CD14-positive monocyte (primary cell): ENCODE measurements at regions not wholly inside any gene's neighbourhood (a gene's known extent, or its start where the extent isn't known, plus 50 kb on each side); places are given as distances from the start of the nearest gene placed in this dataset.

Source experiments
- DNase-seq, 3 donors: peaks; one replicate each; pipeline ENCODE4 v3.0.0-alpha.2; 2011 to 2022
- H2AFZ ChIP-seq: 2 replicates; pipeline ENCODE4 v1.6.0; 2012; ENCODE audit warnings: mild to moderate bottlenecking, low read depth, low read length, inconsistent platforms; ENCODE audit not compliant: insufficient read depth, poor library complexity, severe bottlenecking
- H3K27ac ChIP-seq, 2 donors: 1 replicate in 1 of 2; 2 replicates in 1 of 2; pipeline ENCODE4 v1.5.1; 2012 to 2013; ENCODE audit warnings: low read length in 2 of 2, control low read depth in 1 of 2, inconsistent platforms in 1 of 2, low read depth in 1 of 2, mild to moderate bottlenecking in 1 of 2
- H3K27me3 ChIP-seq, 2 donors: one replicate each; pipeline versions ENCODE4 v1.6.0 to v1.6.1; 2011 to 2013; ENCODE audit warnings: low read length in 2 of 2; ENCODE audit not compliant: control insufficient read depth in 2 of 2, insufficient read depth in 2 of 2
- H3K36me3 ChIP-seq, 2 donors: replicated peaks in 1 of 2; 1 replicate in 1 of 2; 2 replicates in 1 of 2; pipeline versions ENCODE4 v1.5.1 to v1.6.1; 2012 to 2013; ENCODE audit warnings: low read length in 2 of 2, control low read depth in 1 of 2, inconsistent platforms in 1 of 2, mild to moderate bottlenecking in 1 of 2; ENCODE audit not compliant: insufficient read depth in 2 of 2, control insufficient read depth in 1 of 2
- H3K4me1 ChIP-seq, 2 donors: 1 replicate in 1 of 2; 2 replicates in 1 of 2; pipeline versions ENCODE4 v1.5.1 to v1.6.1; 2012 to 2013; ENCODE audit warnings: low read length in 2 of 2, control low read depth in 1 of 2, inconsistent platforms in 1 of 2, mild to moderate bottlenecking in 1 of 2, moderate library complexity in 1 of 2; ENCODE audit not compliant: insufficient read depth in 2 of 2, control insufficient read depth in 1 of 2
- H3K4me2 ChIP-seq: replicated peaks from 2 replicates; pipeline ENCODE3; 2012; ENCODE audit warnings: low read length, moderate library complexity, mild to moderate bottlenecking; ENCODE audit not compliant: poor library complexity, severe bottlenecking; ENCODE audit errors: extremely low read depth
- H3K4me3 ChIP-seq, 3 experiments: fragments of 200-600 bp in 1 of 3; sonication (generic) in 1 of 3; replicated peaks in 1 of 3; 1 replicate in 2 of 3; 2 replicates in 1 of 3; pipeline ENCODE4 v1.5.1; 2011 to 2013; ENCODE audit warnings: low read length in 3 of 3, mild to moderate bottlenecking in 3 of 3, control low read depth in 2 of 3, low read depth in 2 of 3, inconsistent platforms in 1 of 3, moderate library complexity in 1 of 3
- H3K79me2 ChIP-seq: 2 replicates; pipeline ENCODE4 v1.6.0; 2012; ENCODE audit warnings: mild to moderate bottlenecking, control low read depth, inconsistent platforms, low read length, moderate library complexity; ENCODE audit not compliant: insufficient read depth
- H3K9ac ChIP-seq: 2 replicates; pipeline ENCODE4 v1.6.0; 2017; ENCODE audit warnings: low read length, mild to moderate bottlenecking; ENCODE audit not compliant: insufficient read depth, poor library complexity, severe bottlenecking
- H3K9me3 ChIP-seq, 2 donors: replicated peaks in 1 of 2; 1 replicate in 1 of 2; 2 replicates in 1 of 2; pipeline versions ENCODE4 v1.5.1 to v1.6.1; 2012 to 2013; ENCODE audit warnings: low read length in 2 of 2, control low read depth in 1 of 2; ENCODE audit not compliant: control insufficient read depth in 1 of 2, insufficient read depth in 1 of 2
- H4K20me1 ChIP-seq: 2 replicates; pipeline ENCODE4 v1.6.0; 2012; ENCODE audit warnings: mild to moderate bottlenecking, low read length, control low read depth, moderate library complexity; ENCODE audit not compliant: insufficient read depth
- H3K27ac Mint-ChIP-seq, 7 donors: one replicate each; pipeline ENCODE4 v1.8.0; 2020; ENCODE audit warnings: mild to moderate bottlenecking in 7 of 7, mixed read lengths in 7 of 7, moderate library complexity in 6 of 7, inconsistent platforms in 2 of 7
- H3K27me3 Mint-ChIP-seq, 3 donors: one replicate each; pipeline ENCODE4 v1.8.0; 2021 to 2022; ENCODE audit warnings: low read depth in 3 of 3, mild to moderate bottlenecking in 3 of 3, mixed read lengths in 3 of 3, moderate library complexity in 3 of 3, inconsistent platforms in 1 of 3
- H3K36me3 Mint-ChIP-seq, 2 donors: one replicate each; pipeline ENCODE4 v1.8.0; 2020; ENCODE audit warnings: mixed read lengths in 2 of 2, inconsistent platforms in 1 of 2, mild to moderate bottlenecking in 1 of 2
- H3K4me1 Mint-ChIP-seq: one replicate; pipeline ENCODE4 v1.8.0; 2020; ENCODE audit warnings: mild to moderate bottlenecking, mixed read lengths
- H3K4me3 Mint-ChIP-seq, 2 donors: one replicate each; pipeline ENCODE4 v1.8.0; 2020; ENCODE audit warnings: mild to moderate bottlenecking in 2 of 2, mixed read lengths in 2 of 2, moderate library complexity in 1 of 2
- H3K9me3 Mint-ChIP-seq, 7 donors: one replicate each; pipeline ENCODE4 v1.8.0; 2020 to 2022; ENCODE audit warnings: mixed read lengths in 7 of 7, mild to moderate bottlenecking in 6 of 7, moderate library complexity in 6 of 7, inconsistent platforms in 2 of 7
- WGBS: methylation state at CpG from one replicate; pipeline ENCODE4 v1.1.5; 2013; ENCODE audit warnings: missing lambda C conversion rate; ENCODE audit not compliant: insufficient coverage; 5-methylcytosine and 5-hydroxymethylcytosine counted together
- intact Hi-C, 2 donors: fragments of 100-400 bp; cut with micrococcal nuclease; formaldehyde crosslinking; loops; one replicate each; pipeline versions ENCODE4 v1.15.0 to v1.15.1; 2023
- TF ChIP-seq, protein P1 (sequence below): fragments of 200-600 bp; IDR thresholded peaks from one replicate; pipeline ENCODE4 v1.8.0; 2022; ENCODE audit warnings: antibody characterized with exemption, mild to moderate bottlenecking

GRCh38 chr7:136303162-136303561 is 326.0 kb upstream of the MTPN start:
- intact Hi-C loops = no loop called here
- WGBS = 84% methylated on average over 2 of the region's 2 CpGs
- H3K36me3 ChIP-seq = no peaks in the 10 kb centered on the region
- H2AFZ ChIP-seq = no peak overlapping the region
- TF ChIP-seq, protein P1, sequence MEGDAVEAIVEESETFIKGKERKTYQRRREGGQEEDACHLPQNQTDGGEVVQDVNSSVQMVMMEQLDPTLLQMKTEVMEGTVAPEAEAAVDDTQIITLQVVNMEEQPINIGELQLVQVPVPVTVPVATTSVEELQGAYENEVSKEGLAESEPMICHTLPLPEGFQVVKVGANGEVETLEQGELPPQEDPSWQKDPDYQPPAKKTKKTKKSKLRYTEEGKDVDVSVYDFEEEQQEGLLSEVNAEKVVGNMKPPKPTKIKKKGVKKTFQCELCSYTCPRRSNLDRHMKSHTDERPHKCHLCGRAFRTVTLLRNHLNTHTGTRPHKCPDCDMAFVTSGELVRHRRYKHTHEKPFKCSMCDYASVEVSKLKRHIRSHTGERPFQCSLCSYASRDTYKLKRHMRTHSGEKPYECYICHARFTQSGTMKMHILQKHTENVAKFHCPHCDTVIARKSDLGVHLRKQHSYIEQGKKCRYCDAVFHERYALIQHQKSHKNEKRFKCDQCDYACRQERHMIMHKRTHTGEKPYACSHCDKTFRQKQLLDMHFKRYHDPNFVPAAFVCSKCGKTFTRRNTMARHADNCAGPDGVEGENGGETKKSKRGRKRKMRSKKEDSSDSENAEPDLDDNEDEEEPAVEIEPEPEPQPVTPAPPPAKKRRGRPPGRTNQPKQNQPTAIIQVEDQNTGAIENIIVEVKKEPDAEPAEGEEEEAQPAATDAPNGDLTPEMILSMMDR = no peak
- no peaks in the 10 kb centered on the region for H3K4me1 ChIP-seq
- no peak overlapping the region for H3K27ac ChIP-seq
- DNase-seq = no peak
- H3K9me3 ChIP-seq = peaks cover 0 to 2% of the 10 kb centered on the region in 2 donors
- H3K9ac ChIP-seq = no peak overlapping the region
- Mint-ChIP-seq H3K27me3 (no peaks in the 10 kb centered on the region), H3K36me3 (no peaks in the 10 kb centered on the region), H3K4me1 (no peaks in the 10 kb centered on the region), H3K4me3 (no peak overlapping the region), H3K27ac (no peak overlapping the region), H3K9me3 (peaks cover 1 to 14% (median 6%) of the 10 kb centered on the region in 7 donors)
- H3K79me2 ChIP-seq = no peaks in the 10 kb centered on the region
- H3K4me2 ChIP-seq = no peak overlapping the region
- H3K27me3 ChIP-seq = no peaks in the 10 kb centered on the region
- H3K4me3 ChIP-seq = no peak overlapping the region
- H4K20me1 ChIP-seq = no peaks in the 10 kb centered on the region

- no CpG with 5 or more reads among the region's 1 CpG for WGBS
- Histone ChIP-seq H3K9ac (no peak overlapping the region), H3K36me3 (no peaks in the 10 kb centered on the region), H2AFZ (no peak overlapping the region), H4K20me1 (no peaks in the 10 kb centered on the region), H3K27ac (no peak overlapping the region), H3K79me2 (no peaks in the 10 kb centered on the region), H3K4me3 (no peak overlapping the region), H3K9me3 (peaks cover 0 to 3% of the 10 kb centered on the region in 2 donors), H3K4me1 (no peaks in the 10 kb centered on the region), H3K4me2 (no peak overlapping the region), H3K27me3 (no peaks in the 10 kb centered on the region)
- no peak overlapping the region for H3K27ac Mint-ChIP-seq
- intact Hi-C loops = no loop called here
- no peaks in the 10 kb centered on the region for H3K4me1 Mint-ChIP-seq
- no peaks in the 10 kb centered on the region for H3K36me3 Mint-ChIP-seq
- H3K27me3 Mint-ChIP-seq = no peaks in the 10 kb centered on the region
- DNase-seq = no peak
- H3K9me3 Mint-ChIP-seq = peaks cover 3 to 12% (median 4%) of the 10 kb centered on the region in 7 donors
- TF ChIP-seq, protein P1 = no peak
- no peak overlapping the region for H3K4me3 Mint-ChIP-seq
Measured at GRCh38 chr7:136302049-136302448, 324.9 kb upstream of the MTPN start.
